ENCODE measurements at regions not wholly inside any gene's neighbourhood (a gene's known extent, or its start where the extent isn't known, plus 50 kb on each side); places are given as distances from the start of the nearest gene placed in this dataset.

- Histone ChIP-seq H3K27me3 (no peaks in the 10 kb centered on the region), H3K27ac (no peak overlapping the region), H3K36me3 (no peaks in the 10 kb centered on the region), H3K4me1 (peaks cover 0 to 7% (median 2%) of the 10 kb centered on the region in 4 donors), H3K9me3 (no peaks in the 10 kb centered on the region), H3K4me3 (no peak overlapping the region)
- no peak for TF ChIP-seq POLR2A (IDR thresholded peaks at IDR 0.05)
- TF ChIP-seq CTCF (IDR thresholded peaks at IDR 0.05): peak; percentile 66 to 92 (median 86)
- DNase-seq: peak in 2 of 3 donors; percentile 29 to 74
These were observed 89.6 kb upstream of the NHSL1 start for GRCh38 chr6:138588805-138589434.

- peak; percentile 55 to 88 (median 82) for TF ChIP-seq CTCF (IDR thresholded peaks at IDR 0.05)
- TF ChIP-seq POLR2A (IDR thresholded peaks at IDR 0.05): no peak
- no peaks in the 10 kb centered on the region for H3K9me3 ChIP-seq
- DNase-seq: peak in 2 of 3 donors; percentile 38 to 84
- H3K4me1 ChIP-seq: peaks cover 0 to 7% (median 2%) of the 10 kb centered on the region in 4 donors
- H3K27ac ChIP-seq: no peak overlapping the region
- no peaks in the 10 kb centered on the region for H3K36me3 ChIP-seq
- H3K27me3 ChIP-seq: no peaks in the 10 kb centered on the region
- H3K4me3 ChIP-seq: no peak overlapping the region
These were observed 91.8 kb upstream of the NHSL1 start for GRCh38 chr6:138590796-138591709.

- H3K36me3 ChIP-seq: no peaks in the 10 kb centered on the region
- TF ChIP-seq POLR2A (IDR thresholded peaks at IDR 0.05) (no peak), CTCF (IDR thresholded peaks at IDR 0.05) (no peak)
- no peak for DNase-seq
- peak overlapping the region in 3 of 4 donors; percentile 38 to 67 (median 59) for H3K27ac ChIP-seq
- H3K4me1 ChIP-seq: peaks cover 0 to 7% (median 2%) of the 10 kb centered on the region in 4 donors
- peak overlapping the region in 3 of 4 donors; percentile 12 to 26 (median 25) for H3K4me3 ChIP-seq
- H3K9me3 ChIP-seq: no peaks in the 10 kb centered on the region
- no peaks in the 10 kb centered on the region for H3K27me3 ChIP-seq
These were observed 93.4 kb upstream of the NHSL1 start for GRCh38 chr6:138592749-138593123.

- peak in 2 of 3 donors; percentile 22 to 78 for DNase-seq
- no peaks in the 10 kb centered on the region for H3K9me3 ChIP-seq
- no peaks in the 10 kb centered on the region for H3K36me3 ChIP-seq
- H3K27ac ChIP-seq: peak overlapping the region in 3 of 4 donors; percentile 38 to 67 (median 59)
- TF ChIP-seq CTCF (IDR thresholded peaks at IDR 0.05) (no peak), POLR2A (IDR thresholded peaks at IDR 0.05) (no peak)
- H3K27me3 ChIP-seq: no peaks in the 10 kb centered on the region
- peaks cover 0 to 7% (median 2%) of the 10 kb centered on the region in 4 donors for H3K4me1 ChIP-seq
- H3K4me3 ChIP-seq: peak overlapping the region in 3 of 4 donors; percentile 12 to 26 (median 25)
These were observed 94.0 kb upstream of the NHSL1 start for GRCh38 chr6:138593124-138593877.
